ENCODE measurements at regions not wholly inside any gene's neighbourhood (a gene's known extent, or its start where the extent isn't known, plus 50 kb on each side); places are given as distances from the start of the nearest gene placed in this dataset.
"Not testable (repeated sequence)": the region's sequence is repeated elsewhere in the genome, so short reads cannot be mapped to it uniquely, and the experiment has no call there.

GRCh38 chr2:53095664-53096063 lies 671.9 kb upstream of the CHAC2 start:
- no peak for DNase-seq

DNA sequence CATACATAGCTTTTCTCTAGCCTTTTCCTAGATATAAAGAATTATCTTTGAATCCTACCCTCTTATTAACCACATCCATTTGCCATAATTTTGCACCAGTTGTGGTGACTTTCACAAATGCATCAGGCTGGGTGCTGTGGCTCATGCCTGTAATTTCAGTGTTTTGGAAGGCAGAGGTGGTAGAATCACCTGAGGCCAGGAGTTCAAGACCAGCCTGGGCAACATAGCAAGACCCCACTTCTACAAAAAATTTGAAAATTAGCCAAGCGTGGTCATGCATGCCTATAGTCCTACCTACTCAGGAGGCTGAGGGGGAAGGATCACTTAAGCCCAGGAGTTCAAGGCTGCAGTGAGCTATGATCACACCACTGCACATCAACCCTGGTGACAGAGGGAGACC lies 672.4 kb upstream of the CHAC2 start:
- no peak for DNase-seq

GRCh38 chr2:53093355-53093754 lies 674.2 kb upstream of the CHAC2 start:
- DNase-seq: no peak

DNA sequence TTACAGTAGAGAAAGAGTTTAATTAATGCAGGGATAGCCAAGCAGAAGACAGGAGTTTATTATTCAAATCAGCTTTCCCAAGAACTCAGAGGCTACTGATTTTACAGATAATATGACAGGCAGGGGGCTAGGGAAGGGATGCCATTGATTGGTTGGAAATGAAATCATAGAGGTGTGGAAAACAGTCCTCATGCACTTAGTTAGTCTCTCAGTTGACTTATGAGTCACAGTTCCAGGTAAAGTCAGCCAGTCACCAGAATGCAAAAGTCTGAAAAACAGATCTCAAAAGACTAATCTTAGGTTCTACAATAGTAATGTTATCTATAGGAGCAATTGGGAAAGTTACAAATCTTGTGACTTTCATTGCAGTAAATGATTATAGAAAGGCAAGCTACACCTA lies 676.4 kb upstream of the CHAC2 start:
- DNase-seq: no peak

GRCh38 chr2:53087874-53088461 lies 679.6 kb upstream of the CHAC2 start:
- no peak for DNase-seq

GRCh38 chr2:53087262-53087873 lies 680.2 kb upstream of the CHAC2 start:
- no peak for DNase-seq

- DNase-seq: no peak
These were observed 690.2 kb upstream of the CHAC2 start for GRCh38 chr2:53077413-53077812.

GRCh38 chr2:53075760-53076159 lies 691.8 kb upstream of the CHAC2 start:
- DNase-seq: peak; percentile 14

DNA sequence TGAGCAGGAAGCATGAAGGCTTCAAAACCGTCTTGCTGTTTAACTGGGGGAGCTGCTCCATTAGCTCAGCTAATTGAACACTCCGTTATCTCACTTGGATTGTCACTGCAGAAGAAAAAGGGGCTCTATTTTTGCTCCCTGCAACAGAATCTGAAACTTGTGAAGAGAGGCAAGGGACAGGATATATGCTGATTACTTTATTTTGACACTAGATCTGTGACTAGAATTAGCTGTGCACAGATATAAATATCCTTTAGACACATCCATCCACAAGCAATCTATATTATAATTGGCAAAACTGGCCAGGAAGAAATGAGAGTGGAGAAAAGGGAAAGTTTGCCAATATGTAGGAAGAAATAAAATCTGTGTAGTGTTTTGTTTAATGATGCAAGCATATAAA lies 700.1 kb upstream of the CHAC2 start:
- DNase-seq: no peak

GRCh38 chr2:53067056-53067455 lies 700.5 kb upstream of the CHAC2 start:
- no peak for DNase-seq

- DNase-seq: no peak
These were observed 703.5 kb upstream of the CHAC2 start for GRCh38 chr2:53064154-53064553.

- DNase-seq: no peak
These were observed 709.1 kb upstream of the CHAC2 start for GRCh38 chr2:53058526-53058925.

DNA sequence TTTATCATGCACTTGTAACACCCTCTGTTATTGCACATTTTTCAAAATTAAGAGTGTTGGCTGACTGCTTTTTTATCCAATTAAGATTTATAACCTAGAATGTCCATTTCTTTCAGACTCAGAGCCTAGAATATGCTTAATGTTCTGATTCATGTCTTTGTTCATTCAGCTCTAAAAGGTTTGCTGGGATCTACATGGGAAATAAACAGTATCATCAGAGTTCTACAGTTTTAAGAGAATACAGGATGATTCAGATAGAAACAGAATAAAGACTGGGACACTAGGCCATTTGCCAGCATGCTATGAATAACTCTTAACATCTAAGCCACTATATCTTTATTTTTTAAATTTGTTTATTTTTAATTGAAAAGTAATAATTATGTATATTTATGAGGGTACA lies 713.7 kb upstream of the CHAC2 start:
- no peak for DNase-seq

DNA sequence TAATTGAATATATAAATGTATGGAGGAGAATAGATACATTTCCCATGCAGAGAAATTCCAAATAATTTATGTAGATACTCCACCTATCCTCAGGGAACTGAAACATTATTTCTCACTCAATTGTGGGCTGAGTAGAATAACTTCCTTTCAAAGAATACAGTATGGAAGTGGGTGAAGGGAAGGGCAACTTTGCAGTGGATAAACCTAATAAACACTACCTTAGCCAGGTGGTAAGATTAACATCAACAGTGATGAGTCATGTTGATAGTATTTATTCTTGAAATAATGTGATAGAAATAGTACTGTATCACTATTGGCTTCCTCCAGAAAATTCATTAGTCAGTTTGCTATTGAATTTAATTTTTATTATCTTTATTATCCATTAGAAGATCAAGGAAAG lies 716.4 kb upstream of the CHAC2 start:
- no peak for DNase-seq

GRCh38 chr2:53040536-53041229 lies 726.9 kb upstream of the CHAC2 start:
- no peak for DNase-seq

DNA sequence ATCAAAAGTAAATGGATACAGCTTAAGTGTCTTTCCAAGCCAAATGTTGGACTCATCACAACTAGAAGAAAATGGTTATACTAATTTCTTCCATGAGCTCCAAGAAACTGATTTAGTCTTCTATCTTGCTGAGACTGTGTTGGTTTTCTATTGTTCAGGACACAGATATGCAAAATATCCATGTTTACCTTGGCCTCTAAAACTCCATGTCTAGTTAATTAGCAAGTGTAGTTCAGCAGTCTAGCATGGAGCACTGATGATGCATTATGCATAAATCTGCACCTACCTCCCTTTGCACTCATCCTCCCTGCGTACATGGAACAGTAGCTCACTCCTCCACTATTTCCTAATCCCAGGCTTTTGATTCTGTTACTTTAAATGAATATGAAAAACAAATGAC lies 731.4 kb upstream of the CHAC2 start:
- DNase-seq: no peak

DNA sequence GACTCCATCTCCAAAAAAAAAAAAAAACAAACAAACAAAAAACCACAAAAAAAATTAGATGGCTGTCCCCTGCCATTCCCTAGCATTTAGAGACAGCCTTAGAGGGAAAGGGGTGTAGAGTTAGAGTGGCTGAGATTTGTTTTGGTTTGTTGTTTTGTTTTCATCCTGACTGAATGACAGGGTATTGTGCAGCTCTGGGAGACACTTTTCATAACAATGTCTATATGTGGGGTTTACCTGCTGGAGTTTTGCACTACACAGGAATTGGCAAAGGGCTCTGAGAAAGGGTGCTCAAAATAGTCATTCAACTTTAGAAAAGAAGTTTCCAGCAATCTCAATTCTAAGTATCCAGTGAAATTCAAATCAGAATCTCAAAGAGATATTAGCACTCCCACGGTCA lies 732.5 kb upstream of the CHAC2 start:
- no peak for DNase-seq

DNA sequence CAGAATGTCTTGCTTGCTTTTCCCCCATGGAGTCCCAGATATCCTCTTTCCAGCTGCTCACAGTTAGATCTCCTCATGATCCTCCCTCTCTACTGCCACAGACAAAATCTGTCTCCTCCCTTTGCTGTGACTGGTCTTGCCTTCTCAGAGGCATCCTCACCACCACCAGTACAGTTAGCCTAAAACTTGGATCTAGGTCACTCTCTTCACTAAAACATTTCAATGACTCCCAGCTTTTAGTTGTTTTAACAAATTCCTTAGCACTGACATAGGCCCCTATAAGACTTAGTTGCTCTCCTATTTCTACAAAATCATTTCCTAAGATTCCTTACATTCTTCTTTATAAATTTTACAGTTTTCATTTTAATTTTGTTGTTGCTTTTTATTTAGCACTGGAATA lies 734.2 kb upstream of the CHAC2 start:
- DNase-seq: no peak

- no peak for DNase-seq
These were observed 738.7 kb upstream of the CHAC2 start for GRCh38 chr2:53028746-53029423.

- no peak for DNase-seq
These were observed 739.4 kb upstream of the CHAC2 start for GRCh38 chr2:53028225-53028624.

- DNase-seq: not testable (repeated sequence)
These were observed 745.4 kb upstream of the CHAC2 start for GRCh38 chr2:53022248-53022647.

DNA sequence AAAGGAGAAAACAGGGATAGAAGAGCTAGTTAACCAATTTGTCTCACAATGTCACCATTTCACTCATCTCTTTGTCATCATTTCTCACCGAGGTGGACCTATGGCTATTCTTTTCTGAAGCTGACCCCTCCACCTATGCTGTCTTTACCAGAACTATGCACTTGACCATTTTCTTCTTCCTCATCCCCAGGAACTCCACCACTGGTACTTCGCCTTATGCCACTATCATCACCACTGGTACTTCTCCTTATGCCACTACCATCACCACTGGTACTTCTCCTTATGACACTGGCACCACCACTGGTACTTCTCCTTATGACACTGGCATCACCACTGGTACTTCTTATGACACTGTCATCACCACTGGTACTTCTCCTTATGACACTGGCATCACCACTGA lies 745.8 kb upstream of the CHAC2 start:
- no peak for DNase-seq

DNA sequence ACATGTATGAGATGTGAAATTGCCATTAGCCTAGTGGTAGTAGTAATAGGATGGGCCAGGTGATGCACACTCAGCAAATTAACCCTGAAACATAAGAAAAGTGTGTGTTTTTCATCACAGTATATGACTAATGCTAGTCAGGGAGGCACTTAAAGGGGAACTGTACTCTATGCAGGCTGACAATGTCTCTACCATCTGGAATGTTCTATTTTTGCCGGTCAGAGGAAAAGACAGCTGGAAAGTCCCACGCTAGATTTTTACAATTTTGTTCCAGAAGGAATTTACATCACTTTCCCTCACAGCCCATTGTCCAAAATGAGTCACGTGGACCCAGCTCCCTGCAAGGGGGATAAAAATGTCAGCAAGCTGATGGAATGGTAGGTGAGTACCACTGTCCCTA lies 746.3 kb upstream of the CHAC2 start:
- no peak for DNase-seq

DNA sequence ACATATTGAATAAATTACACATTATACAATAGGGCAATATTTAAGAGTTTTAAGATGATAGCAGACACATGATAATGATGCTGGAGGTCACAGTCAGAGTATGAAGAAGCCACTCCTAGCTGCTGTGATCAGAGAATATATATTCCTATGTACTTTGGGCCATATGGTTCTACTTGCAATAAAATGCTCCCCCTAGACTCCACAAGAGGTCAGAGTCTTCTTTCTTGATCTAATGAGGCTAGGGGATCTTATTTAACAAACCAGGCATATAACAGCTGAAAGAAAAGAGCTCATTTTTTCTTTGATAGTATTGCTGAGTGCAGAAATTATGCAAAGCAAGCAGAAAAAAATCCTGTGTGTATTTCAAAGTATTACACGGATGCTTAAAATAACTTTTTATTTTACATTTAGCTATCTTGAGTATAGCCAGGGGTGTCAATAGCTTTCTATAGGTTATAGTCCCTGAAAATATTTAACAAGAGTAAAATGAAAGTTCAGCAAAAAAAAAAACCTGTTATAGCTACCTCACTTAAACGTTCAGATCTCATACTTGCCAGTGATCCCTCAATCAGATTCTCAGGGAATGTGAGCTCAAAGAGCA lies 748.7 kb upstream of the CHAC2 start:
- peak; percentile 39 for DNase-seq

Measured in NCI-H1694 treated with DMSO at 0.1 percent for 48 hours (cell line).